SK-N-SH (cell line): ENCODE measurements at regions not wholly inside any gene's neighbourhood (a gene's known extent, or its start where the extent isn't known, plus 50 kb on each side); places are given as distances from the start of the nearest gene placed in this dataset.

Experiments used
- CHD2 ChIP-seq: fragments of 150-350 bp; IDR thresholded peaks from 2 replicates; pipeline ENCODE4 v1.6.1; 2018; ENCODE audit warnings: low read length; ENCODE audit not compliant: partially characterized antibody
- MEF2A ChIP-seq: IDR thresholded peaks from 2 replicates; pipeline ENCODE4 v1.4.0; 2012; ENCODE audit warnings: low read depth, borderline replicate concordance
- MXI1 ChIP-seq: IDR thresholded peaks from 2 replicates; pipeline ENCODE4 v1.6.1; 2012; ENCODE audit warnings: mild to moderate bottlenecking, low read depth, low read length, improper control_type of control experiment
- RAD21 ChIP-seq: IDR thresholded peaks from 2 replicates; pipeline ENCODE4 v1.6.1; 2012; ENCODE audit warnings: mild to moderate bottlenecking, low read length
- RCOR1 ChIP-seq: fragments of 150-350 bp; IDR thresholded peaks from 2 replicates; pipeline ENCODE4 v1.6.1; 2017; ENCODE audit warnings: antibody characterized with exemption, low read length
- REST ChIP-seq: IDR thresholded peaks from 2 replicates; pipeline ENCODE4 v1.6.1; 2012; ENCODE audit warnings: mild to moderate bottlenecking, low read depth, low read length, moderate library complexity
- TAF1 ChIP-seq: IDR thresholded peaks from 2 replicates; pipeline ENCODE4 v1.6.1; 2012; ENCODE audit warnings: low read depth, mild to moderate bottlenecking, low read length, moderate library complexity, borderline replicate concordance
- TCF12 ChIP-seq: IDR thresholded peaks from 2 replicates; pipeline ENCODE4 v1.4.0; 2012
- USF2 ChIP-seq: fragments of 150-350 bp; IDR thresholded peaks from 2 replicates; pipeline ENCODE4 v1.6.1; 2017; ENCODE audit warnings: antibody characterized with exemption, low read length, low read depth, borderline replicate concordance
- YY1 ChIP-seq: IDR thresholded peaks from 2 replicates; pipeline ENCODE4 v1.4.0; 2012; ENCODE audit warnings: low read depth, mild to moderate bottlenecking
- TF ChIP-seq, protein P1 (sequence below): fragments of 200-600 bp; sonication (generic); IDR thresholded peaks from 2 replicates; pipeline ENCODE4 v1.6.1; 2017; ENCODE audit warnings: antibody characterized with exemption, mild to moderate bottlenecking, moderate library complexity
- TF ChIP-seq, protein P2 (sequence below): IDR thresholded peaks from 2 replicates; pipeline ENCODE4 v1.4.0; 2012; ENCODE audit warnings: low read depth

DNA sequence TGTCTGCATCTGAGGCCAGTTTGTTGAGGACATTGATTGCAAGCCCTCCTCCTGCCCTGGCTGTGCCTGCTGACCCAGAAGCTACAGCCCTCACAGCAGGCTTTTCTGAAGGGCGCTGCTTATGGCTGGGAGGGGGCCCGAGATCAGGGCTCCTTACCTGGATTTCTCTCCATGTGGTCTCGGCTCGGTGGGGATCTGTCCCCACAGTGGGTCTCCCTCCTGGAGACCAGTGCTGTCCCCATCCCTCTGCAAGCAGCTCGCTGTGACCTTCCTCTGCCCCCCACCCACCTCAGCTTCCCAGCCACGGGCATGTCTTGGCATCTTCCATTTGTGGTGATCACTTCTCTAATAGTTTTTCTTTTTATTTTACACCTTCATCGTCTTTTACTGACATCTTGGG lies 357.9 kb downstream of the IRX2 start:
- TF ChIP-seq, protein P1, sequence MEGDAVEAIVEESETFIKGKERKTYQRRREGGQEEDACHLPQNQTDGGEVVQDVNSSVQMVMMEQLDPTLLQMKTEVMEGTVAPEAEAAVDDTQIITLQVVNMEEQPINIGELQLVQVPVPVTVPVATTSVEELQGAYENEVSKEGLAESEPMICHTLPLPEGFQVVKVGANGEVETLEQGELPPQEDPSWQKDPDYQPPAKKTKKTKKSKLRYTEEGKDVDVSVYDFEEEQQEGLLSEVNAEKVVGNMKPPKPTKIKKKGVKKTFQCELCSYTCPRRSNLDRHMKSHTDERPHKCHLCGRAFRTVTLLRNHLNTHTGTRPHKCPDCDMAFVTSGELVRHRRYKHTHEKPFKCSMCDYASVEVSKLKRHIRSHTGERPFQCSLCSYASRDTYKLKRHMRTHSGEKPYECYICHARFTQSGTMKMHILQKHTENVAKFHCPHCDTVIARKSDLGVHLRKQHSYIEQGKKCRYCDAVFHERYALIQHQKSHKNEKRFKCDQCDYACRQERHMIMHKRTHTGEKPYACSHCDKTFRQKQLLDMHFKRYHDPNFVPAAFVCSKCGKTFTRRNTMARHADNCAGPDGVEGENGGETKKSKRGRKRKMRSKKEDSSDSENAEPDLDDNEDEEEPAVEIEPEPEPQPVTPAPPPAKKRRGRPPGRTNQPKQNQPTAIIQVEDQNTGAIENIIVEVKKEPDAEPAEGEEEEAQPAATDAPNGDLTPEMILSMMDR, result no peak
- TF ChIP-seq YY1, result no peak
- no peak for TF ChIP-seq MEF2A
- TF ChIP-seq REST, result no peak
- TF ChIP-seq TAF1, result no peak
- TF ChIP-seq, protein P2, sequence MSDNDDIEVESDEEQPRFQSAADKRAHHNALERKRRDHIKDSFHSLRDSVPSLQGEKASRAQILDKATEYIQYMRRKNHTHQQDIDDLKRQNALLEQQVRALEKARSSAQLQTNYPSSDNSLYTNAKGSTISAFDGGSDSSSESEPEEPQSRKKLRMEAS, result no peak
- no peak for TF ChIP-seq MXI1
- TF ChIP-seq CHD2, result no peak
- TF ChIP-seq RAD21, result no peak
- no peak for TF ChIP-seq USF2
- no peak for TF ChIP-seq TCF12
- TF ChIP-seq RCOR1, result no peak
